SK-N-SH treated with all-trans-retinoic acid at 6 μM for 48 hours (cell line): ENCODE measurements at regions not wholly inside any gene's neighbourhood (a gene's known extent, or its start where the extent isn't known, plus 50 kb on each side); places are given as distances from the start of the nearest gene placed in this dataset.

Experiments
- ATAC-seq: fragments of 200-7000 bp; cut with Tn5 transposase; 3 replicates; pipeline ENCODE4 v1.9.1; 2020; ENCODE audit warnings: mild to moderate bottlenecking, moderate library complexity
- ARNTL ChIP-seq: fragments of 450-650 bp; formaldehyde crosslinking; IDR thresholded peaks from 2 replicates; pipeline ENCODE4 v1.5.0; 2020; ENCODE audit warnings: low read depth, mild to moderate bottlenecking, moderate library complexity, borderline replicate concordance
- CSDC2 ChIP-seq: fragments of 250-450 bp; sonication (Bioruptor Pico); IDR thresholded peaks from 2 replicates; pipeline ENCODE4 v1.5.0; 2020; ENCODE audit warnings: mild to moderate bottlenecking, moderate library complexity
- ESRRG ChIP-seq: fragments of 250-450 bp; sonication (Bioruptor Pico); IDR thresholded peaks from 2 replicates; pipeline ENCODE4 v1.6.1; 2021; ENCODE audit warnings: mild to moderate bottlenecking
- GLIS3 ChIP-seq: fragments of 250-450 bp; sonication (Bioruptor Pico); IDR thresholded peaks from 2 replicates; pipeline ENCODE4 v1.5.0; 2020; ENCODE audit warnings: mild to moderate bottlenecking, moderate library complexity
- ISL1 ChIP-seq: fragments of 250-450 bp; sonication (Bioruptor Pico); IDR thresholded peaks from 2 replicates; pipeline ENCODE4 v2.1.2; 2022; ENCODE audit warnings: mild to moderate bottlenecking, moderate library complexity
- OSR1 ChIP-seq: fragments of 250-450 bp; sonication (Bioruptor Pico); IDR thresholded peaks from 2 replicates; pipeline ENCODE4 v1.8.0; 2022; ENCODE audit warnings: moderate library complexity, mild to moderate bottlenecking, inconsistent platforms
- PPARA ChIP-seq: fragments of 250-450 bp; sonication (Bioruptor Pico); IDR thresholded peaks from 2 replicates; pipeline ENCODE4 v1.5.0; 2020; ENCODE audit warnings: mild to moderate bottlenecking, borderline replicate concordance
- RARB ChIP-seq: fragments of 250-450 bp; sonication (Bioruptor Pico); IDR thresholded peaks from 2 replicates; pipeline ENCODE4 v1.8.0; 2021; ENCODE audit warnings: mild to moderate bottlenecking, moderate library complexity
- SNAI2 ChIP-seq: fragments of 250-450 bp; sonication (Bioruptor Pico); IDR thresholded peaks from 2 replicates; pipeline ENCODE4 v1.5.0; 2020; ENCODE audit warnings: mild to moderate bottlenecking, moderate library complexity
- TCF4 ChIP-seq: fragments of 250-450 bp; sonication (Bioruptor Pico); IDR thresholded peaks from 2 replicates; pipeline ENCODE4 v1.8.0; 2021; ENCODE audit warnings: mild to moderate bottlenecking, moderate library complexity, borderline replicate concordance
- TOX ChIP-seq: fragments of 250-450 bp; sonication (Bioruptor Pico); IDR thresholded peaks from 2 replicates; pipeline ENCODE4 v1.8.0; 2021; ENCODE audit warnings: mild to moderate bottlenecking, moderate library complexity, borderline replicate concordance
- ZC3H10 ChIP-seq: fragments of 250-450 bp; sonication (Bioruptor Pico); IDR thresholded peaks from 2 replicates; pipeline ENCODE4 v1.5.1; 2021; ENCODE audit warnings: mild to moderate bottlenecking, moderate library complexity
- ZFP30 ChIP-seq: fragments of 450-650 bp; formaldehyde crosslinking; IDR thresholded peaks from 2 replicates; pipeline ENCODE4 v1.5.0; 2022; ENCODE audit warnings: mild to moderate bottlenecking, moderate library complexity
- ZNF565 ChIP-seq: fragments of 450-650 bp; formaldehyde crosslinking; conservative IDR thresholded peaks from 2 replicates; pipeline ENCODE4 v1.5.0; 2020; ENCODE audit warnings: low read depth, mild to moderate bottlenecking, moderate library complexity
- ZNF8 ChIP-seq: fragments of 450-650 bp; formaldehyde crosslinking; IDR thresholded peaks from 2 replicates; pipeline ENCODE4 v1.5.0; 2020; ENCODE audit warnings: mild to moderate bottlenecking, moderate library complexity
- TF ChIP-seq, protein P1 (sequence below): fragments of 250-450 bp; sonication (Bioruptor Pico); IDR thresholded peaks from 2 replicates; pipeline ENCODE4 v1.8.0; 2021; ENCODE audit warnings: low read depth, mild to moderate bottlenecking, moderate library complexity, borderline replicate concordance
- TF ChIP-seq, protein P2 (sequence below): fragments of 250-450 bp; sonication (Bioruptor Pico); IDR thresholded peaks from 2 replicates; pipeline ENCODE4 v1.5.1; 2021; ENCODE audit warnings: mild to moderate bottlenecking, moderate library complexity
- TF ChIP-seq, protein P3 (sequence below): fragments of 250-450 bp; sonication (Bioruptor Pico); IDR thresholded peaks from 2 replicates; pipeline ENCODE4 v1.5.0; 2020; ENCODE audit warnings: mild to moderate bottlenecking, moderate library complexity
- TF ChIP-seq, protein P4 (sequence below): fragments of 250-450 bp; sonication (Bioruptor Pico); IDR thresholded peaks from 2 replicates; pipeline ENCODE4 v1.5.1; 2020; ENCODE audit warnings: low read depth, mild to moderate bottlenecking, moderate library complexity
- TF ChIP-seq, protein P5 (sequence below): fragments of 250-450 bp; sonication (Bioruptor Pico); IDR thresholded peaks from 2 replicates; pipeline ENCODE4 v1.8.0; 2020; ENCODE audit warnings: mild to moderate bottlenecking, moderate library complexity, borderline replicate concordance

DNA sequence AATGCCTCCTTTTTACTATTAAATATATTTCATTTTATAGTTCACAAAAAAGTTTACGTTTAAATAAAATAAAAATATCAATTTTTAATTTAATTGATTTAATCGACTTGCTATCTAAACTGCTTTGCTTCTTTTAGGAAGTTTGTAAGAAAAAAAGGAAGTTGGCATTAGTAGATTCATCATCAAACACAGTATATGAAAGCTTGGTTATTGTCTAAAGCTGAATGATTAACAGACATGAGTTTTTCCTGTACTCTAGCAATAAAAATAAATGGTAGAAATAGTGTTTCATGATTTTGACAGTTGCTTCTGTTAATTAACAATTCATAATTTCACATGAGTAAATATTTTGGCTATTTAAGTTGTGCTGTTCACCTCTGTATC is 1285.5 kb upstream of the GJE1 start:
- ATAC-seq, result no peak
- TF ChIP-seq TCF4 (CRISPR knock-in tag) (no peak), ZC3H10 (CRISPR knock-in tag) (no peak), ISL1 (CRISPR knock-in tag) (no peak), ESRRG (CRISPR knock-in tag) (no peak), CSDC2 (CRISPR knock-in tag) (no peak)
- TF ChIP-seq, protein P1, sequence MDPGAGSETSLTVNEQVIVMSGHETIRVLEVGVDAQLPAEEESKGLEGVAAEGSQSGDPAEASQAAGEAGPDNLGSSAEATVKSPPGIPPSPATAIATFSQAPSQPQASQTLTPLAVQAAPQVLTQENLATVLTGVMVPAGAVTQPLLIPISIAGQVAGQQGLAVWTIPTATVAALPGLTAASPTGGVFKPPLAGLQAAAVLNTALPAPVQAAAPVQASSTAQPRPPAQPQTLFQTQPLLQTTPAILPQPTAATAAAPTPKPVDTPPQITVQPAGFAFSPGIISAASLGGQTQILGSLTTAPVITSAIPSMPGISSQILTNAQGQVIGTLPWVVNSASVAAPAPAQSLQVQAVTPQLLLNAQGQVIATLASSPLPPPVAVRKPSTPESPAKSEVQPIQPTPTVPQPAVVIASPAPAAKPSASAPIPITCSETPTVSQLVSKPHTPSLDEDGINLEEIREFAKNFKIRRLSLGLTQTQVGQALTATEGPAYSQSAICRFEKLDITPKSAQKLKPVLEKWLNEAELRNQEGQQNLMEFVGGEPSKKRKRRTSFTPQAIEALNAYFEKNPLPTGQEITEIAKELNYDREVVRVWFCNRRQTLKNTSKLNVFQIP (CRISPR knock-in tag), result no peak

DNA sequence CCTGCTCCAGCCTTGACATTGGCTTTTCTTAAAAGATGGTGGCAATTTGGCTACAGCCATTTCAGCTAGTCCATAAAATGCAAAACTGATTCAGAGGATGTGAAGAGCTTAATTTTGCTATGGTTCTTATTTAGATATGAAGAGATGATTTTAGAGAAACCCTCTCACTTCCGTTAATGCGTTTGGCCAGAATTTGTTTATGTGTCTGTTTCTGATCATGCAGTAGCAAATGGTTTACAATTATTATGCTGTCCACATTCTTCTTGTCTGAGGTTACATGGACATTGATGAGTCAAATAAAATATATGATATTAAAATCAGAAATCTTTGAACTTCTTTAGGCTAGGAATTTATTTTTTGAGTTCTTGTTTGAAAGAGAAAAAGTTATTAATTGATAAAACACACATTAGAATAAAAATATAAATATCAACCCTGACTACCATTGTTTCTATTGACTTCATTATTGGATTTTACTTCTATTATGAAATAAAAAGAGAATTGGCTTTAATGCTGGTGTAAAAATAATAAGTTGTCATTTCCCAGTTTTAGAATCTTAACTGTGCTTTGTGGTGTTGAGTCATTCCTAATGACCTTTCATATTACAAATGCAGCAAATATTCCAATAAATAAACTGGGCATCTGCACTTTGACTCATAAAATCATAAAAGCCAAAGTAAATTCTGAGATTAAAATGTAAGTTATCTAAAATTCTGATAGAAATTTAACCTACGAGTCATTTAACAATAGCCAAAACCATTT is 1286.0 kb upstream of the GJE1 start:
- ATAC-seq, result peak; percentile 49; the same call in 2 of the 3 replicates
- peak; percentile 51; the same call in 1 of the 2 replicates for TF ChIP-seq TOX (CRISPR knock-in tag)
- TF ChIP-seq, protein P2, sequence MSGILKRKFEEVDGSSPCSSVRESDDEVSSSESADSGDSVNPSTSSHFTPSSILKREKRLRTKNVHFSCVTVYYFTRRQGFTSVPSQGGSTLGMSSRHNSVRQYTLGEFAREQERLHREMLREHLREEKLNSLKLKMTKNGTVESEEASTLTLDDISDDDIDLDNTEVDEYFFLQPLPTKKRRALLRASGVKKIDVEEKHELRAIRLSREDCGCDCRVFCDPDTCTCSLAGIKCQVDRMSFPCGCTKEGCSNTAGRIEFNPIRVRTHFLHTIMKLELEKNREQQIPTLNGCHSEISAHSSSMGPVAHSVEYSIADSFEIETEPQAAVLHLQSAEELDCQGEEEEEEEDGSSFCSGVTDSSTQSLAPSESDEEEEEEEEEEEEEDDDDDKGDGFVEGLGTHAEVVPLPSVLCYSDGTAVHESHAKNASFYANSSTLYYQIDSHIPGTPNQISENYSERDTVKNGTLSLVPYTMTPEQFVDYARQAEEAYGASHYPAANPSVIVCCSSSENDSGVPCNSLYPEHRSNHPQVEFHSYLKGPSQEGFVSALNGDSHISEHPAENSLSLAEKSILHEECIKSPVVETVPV (CRISPR knock-in tag), result no peak

DNA sequence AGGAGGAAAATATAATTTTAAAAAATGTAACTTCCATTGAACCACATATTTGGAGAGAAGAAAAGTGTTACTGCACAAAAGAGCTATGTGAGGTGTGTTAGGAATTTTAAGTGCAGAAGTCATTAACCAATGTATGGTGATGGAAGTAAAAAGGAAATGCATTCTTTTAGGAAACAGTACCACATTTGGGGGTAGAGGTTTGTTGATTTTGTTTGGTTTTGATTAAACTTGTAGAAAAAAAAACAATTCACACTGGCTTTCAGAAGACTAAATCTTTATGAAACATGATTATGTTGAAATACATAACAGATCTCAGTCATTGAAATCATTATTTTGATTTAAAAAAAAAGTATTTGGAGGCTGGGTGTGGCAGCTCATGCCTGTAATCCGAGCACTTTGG is 1287.0 kb upstream of the GJE1 start:
- no peak; the same call in 2 of the 3 replicates for ATAC-seq

DNA sequence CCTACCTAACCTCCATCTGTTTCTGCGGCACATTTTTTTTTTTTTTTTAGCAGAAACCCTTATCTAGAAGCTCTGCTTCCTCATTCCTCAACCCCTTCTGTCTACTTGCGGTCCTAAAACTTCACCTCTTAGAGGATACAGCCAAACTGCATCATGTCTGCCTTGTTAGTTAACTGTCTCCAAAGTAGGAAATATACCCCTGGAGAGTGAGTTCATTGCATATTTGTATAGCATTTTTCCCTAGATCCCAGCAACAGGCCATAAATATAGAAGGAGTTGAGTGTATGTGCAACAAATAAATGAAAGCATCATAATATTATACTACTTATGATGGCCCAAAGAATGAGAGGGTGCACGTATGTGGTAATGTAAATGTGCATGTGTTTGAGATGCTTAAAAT is 1288.6 kb upstream of the GJE1 start:
- no peak for ATAC-seq
- no peak for TF ChIP-seq SNAI2 (CRISPR knock-in tag)
- TF ChIP-seq RARB (CRISPR knock-in tag), result no peak
- TF ChIP-seq ZFP30, result no peak
- TF ChIP-seq OSR1 (CRISPR knock-in tag), result no peak
- TF ChIP-seq ZNF8 (CRISPR knock-in tag), result no peak
- TF ChIP-seq, protein P3, sequence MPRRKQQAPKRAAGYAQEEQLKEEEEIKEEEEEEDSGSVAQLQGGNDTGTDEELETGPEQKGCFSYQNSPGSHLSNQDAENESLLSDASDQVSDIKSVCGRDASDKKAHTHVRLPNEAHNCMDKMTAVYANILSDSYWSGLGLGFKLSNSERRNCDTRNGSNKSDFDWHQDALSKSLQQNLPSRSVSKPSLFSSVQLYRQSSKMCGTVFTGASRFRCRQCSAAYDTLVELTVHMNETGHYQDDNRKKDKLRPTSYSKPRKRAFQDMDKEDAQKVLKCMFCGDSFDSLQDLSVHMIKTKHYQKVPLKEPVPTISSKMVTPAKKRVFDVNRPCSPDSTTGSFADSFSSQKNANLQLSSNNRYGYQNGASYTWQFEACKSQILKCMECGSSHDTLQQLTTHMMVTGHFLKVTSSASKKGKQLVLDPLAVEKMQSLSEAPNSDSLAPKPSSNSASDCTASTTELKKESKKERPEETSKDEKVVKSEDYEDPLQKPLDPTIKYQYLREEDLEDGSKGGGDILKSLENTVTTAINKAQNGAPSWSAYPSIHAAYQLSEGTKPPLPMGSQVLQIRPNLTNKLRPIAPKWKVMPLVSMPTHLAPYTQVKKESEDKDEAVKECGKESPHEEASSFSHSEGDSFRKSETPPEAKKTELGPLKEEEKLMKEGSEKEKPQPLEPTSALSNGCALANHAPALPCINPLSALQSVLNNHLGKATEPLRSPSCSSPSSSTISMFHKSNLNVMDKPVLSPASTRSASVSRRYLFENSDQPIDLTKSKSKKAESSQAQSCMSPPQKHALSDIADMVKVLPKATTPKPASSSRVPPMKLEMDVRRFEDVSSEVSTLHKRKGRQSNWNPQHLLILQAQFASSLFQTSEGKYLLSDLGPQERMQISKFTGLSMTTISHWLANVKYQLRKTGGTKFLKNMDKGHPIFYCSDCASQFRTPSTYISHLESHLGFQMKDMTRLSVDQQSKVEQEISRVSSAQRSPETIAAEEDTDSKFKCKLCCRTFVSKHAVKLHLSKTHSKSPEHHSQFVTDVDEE (CRISPR knock-in tag), result no peak
- TF ChIP-seq, protein P4, sequence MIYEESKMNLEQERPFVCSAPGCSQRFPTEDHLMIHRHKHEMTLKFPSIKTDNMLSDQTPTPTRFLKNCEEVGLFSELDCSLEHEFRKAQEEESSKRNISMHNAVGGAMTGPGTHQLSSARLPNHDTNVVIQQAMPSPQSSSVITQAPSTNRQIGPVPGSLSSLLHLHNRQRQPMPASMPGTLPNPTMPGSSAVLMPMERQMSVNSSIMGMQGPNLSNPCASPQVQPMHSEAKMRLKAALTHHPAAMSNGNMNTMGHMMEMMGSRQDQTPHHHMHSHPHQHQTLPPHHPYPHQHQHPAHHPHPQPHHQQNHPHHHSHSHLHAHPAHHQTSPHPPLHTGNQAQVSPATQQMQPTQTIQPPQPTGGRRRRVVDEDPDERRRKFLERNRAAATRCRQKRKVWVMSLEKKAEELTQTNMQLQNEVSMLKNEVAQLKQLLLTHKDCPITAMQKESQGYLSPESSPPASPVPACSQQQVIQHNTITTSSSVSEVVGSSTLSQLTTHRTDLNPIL (CRISPR knock-in tag), result no peak
- TF ChIP-seq ZNF565, result no peak

More for the DNA sequence above, 1287.0 kb upstream of the GJE1 start:
- TF ChIP-seq ZNF8 (CRISPR knock-in tag) (no peak), PPARA (CRISPR knock-in tag) (no peak), GLIS3 (CRISPR knock-in tag) (no peak), TOX (CRISPR knock-in tag) (no peak), ARNTL (CRISPR knock-in tag) (no peak), RARB (CRISPR knock-in tag) (no peak), ESRRG (CRISPR knock-in tag) (no peak), TCF4 (CRISPR knock-in tag) (no peak), ISL1 (CRISPR knock-in tag) (no peak), ZFP30 (no peak), ZC3H10 (CRISPR knock-in tag) (no peak)
- TF ChIP-seq, protein P1 (CRISPR knock-in tag), result no peak
- TF ChIP-seq, protein P5, sequence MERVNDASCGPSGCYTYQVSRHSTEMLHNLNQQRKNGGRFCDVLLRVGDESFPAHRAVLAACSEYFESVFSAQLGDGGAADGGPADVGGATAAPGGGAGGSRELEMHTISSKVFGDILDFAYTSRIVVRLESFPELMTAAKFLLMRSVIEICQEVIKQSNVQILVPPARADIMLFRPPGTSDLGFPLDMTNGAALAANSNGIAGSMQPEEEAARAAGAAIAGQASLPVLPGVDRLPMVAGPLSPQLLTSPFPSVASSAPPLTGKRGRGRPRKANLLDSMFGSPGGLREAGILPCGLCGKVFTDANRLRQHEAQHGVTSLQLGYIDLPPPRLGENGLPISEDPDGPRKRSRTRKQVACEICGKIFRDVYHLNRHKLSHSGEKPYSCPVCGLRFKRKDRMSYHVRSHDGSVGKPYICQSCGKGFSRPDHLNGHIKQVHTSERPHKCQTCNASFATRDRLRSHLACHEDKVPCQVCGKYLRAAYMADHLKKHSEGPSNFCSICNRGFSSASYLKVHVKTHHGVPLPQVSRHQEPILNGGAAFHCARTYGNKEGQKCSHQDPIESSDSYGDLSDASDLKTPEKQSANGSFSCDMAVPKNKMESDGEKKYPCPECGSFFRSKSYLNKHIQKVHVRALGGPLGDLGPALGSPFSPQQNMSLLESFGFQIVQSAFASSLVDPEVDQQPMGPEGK, result no peak
- TF ChIP-seq, protein P4 (CRISPR knock-in tag), result no peak
